Mesothelial cell of epicardium (in vitro differentiated cells): ENCODE measurements at regions not wholly inside any gene's neighbourhood (a gene's known extent, or its start where the extent isn't known, plus 50 kb on each side); places are given as distances from the start of the nearest gene placed in this dataset.

Experiments
- DNase-seq, 2 experiments: peaks; one replicate each; pipeline ENCODE4 v3.0.0; 2021; ENCODE audit warnings: low spot score in 2 of 2; ENCODE audit not compliant: unreplicated experiment in 2 of 2
- H3K27ac Mint-ChIP-seq: 2 replicates; pipeline ENCODE4 v1.8.0; 2021; ENCODE audit warnings: mixed read lengths
- H3K27me3 Mint-ChIP-seq: 2 replicates; pipeline ENCODE4 v1.8.0; 2021; ENCODE audit warnings: low read depth, mixed read lengths
- H3K36me3 Mint-ChIP-seq: 2 replicates; pipeline ENCODE4 v1.8.0; 2021; ENCODE audit warnings: mixed read lengths
- H3K4me1 Mint-ChIP-seq: 2 replicates; pipeline ENCODE4 v1.8.0; 2021; ENCODE audit warnings: mixed read lengths
- H3K4me3 Mint-ChIP-seq: 2 replicates; pipeline ENCODE4 v1.8.0; 2021; ENCODE audit warnings: mild to moderate bottlenecking, moderate library complexity, mixed read lengths
- H3K9me3 Mint-ChIP-seq: 2 replicates; pipeline ENCODE4 v1.8.0; 2021; ENCODE audit warnings: mixed read lengths
- CTCF ChIP-seq: fragments of 200-600 bp; sonication (generic); IDR thresholded peaks from one replicate; pipeline ENCODE4 v1.5.0; 2021; ENCODE audit warnings: antibody characterized with exemption; ENCODE audit not compliant: unreplicated experiment

GRCh38 chr1:106249365-106249764, 807.1 kb upstream of the PRMT6 start:
- Mint-ChIP-seq H3K9me3 (no peaks in the 10 kb centered on the region), H3K4me3 (no peak overlapping the region), H3K27me3 (no peaks in the 10 kb centered on the region), H3K36me3 (no peaks in the 10 kb centered on the region), H3K27ac (no peak overlapping the region), H3K4me1 (no peaks in the 10 kb centered on the region)
- no peak for DNase-seq
- no peak for TF ChIP-seq CTCF

GRCh38 chr1:106249810-106250209, 806.7 kb upstream of the PRMT6 start:
- TF ChIP-seq CTCF: no peak
- no peaks in the 10 kb centered on the region for H3K36me3 Mint-ChIP-seq
- no peaks in the 10 kb centered on the region for H3K9me3 Mint-ChIP-seq
- H3K27me3 Mint-ChIP-seq: no peaks in the 10 kb centered on the region
- H3K27ac Mint-ChIP-seq: no peak overlapping the region
- H3K4me1 Mint-ChIP-seq: no peaks in the 10 kb centered on the region
- no peak overlapping the region for H3K4me3 Mint-ChIP-seq
- no peak for DNase-seq

- Mint-ChIP-seq H3K4me3 (no peak overlapping the region), H3K36me3 (no peaks in the 10 kb centered on the region), H3K27me3 (no peaks in the 10 kb centered on the region), H3K27ac (no peak overlapping the region), H3K9me3 (peaks cover 18% of the 10 kb centered on the region), H3K4me1 (no peaks in the 10 kb centered on the region)
- no peak for TF ChIP-seq CTCF
- DNase-seq: no peak
These were observed 801.7 kb upstream of the PRMT6 start for GRCh38 chr1:106254748-106255147.

GRCh38 chr1:106266786-106267185, 789.7 kb upstream of the PRMT6 start:
- no peak overlapping the region for H3K27ac Mint-ChIP-seq
- H3K4me3 Mint-ChIP-seq: no peak overlapping the region
- no peak for TF ChIP-seq CTCF
- no peaks in the 10 kb centered on the region for H3K27me3 Mint-ChIP-seq
- DNase-seq: no peak
- peaks cover 24% of the 10 kb centered on the region for H3K9me3 Mint-ChIP-seq
- H3K36me3 Mint-ChIP-seq: no peaks in the 10 kb centered on the region
- no peaks in the 10 kb centered on the region for H3K4me1 Mint-ChIP-seq

- no peak overlapping the region for H3K27ac Mint-ChIP-seq
- no peak for TF ChIP-seq CTCF
- no peak for DNase-seq
These were observed 788.4 kb upstream of the PRMT6 start for GRCh38 chr1:106268070-106268469.

GRCh38 chr1:106276871-106277270, 779.6 kb upstream of the PRMT6 start:
- peaks cover 5% of the 10 kb centered on the region for H3K9me3 Mint-ChIP-seq
- no peak for DNase-seq
- H3K27ac Mint-ChIP-seq: no peak overlapping the region
- H3K4me1 Mint-ChIP-seq: no peaks in the 10 kb centered on the region
- no peaks in the 10 kb centered on the region for H3K36me3 Mint-ChIP-seq
- H3K27me3 Mint-ChIP-seq: no peaks in the 10 kb centered on the region
- no peak for TF ChIP-seq CTCF
- H3K4me3 Mint-ChIP-seq: no peak overlapping the region

More at GRCh38 chr1:106268070-106268469, 788.4 kb upstream of the PRMT6 start:
- Mint-ChIP-seq H3K36me3 (no peaks in the 10 kb centered on the region), H3K4me1 (no peaks in the 10 kb centered on the region), H3K27me3 (no peaks in the 10 kb centered on the region), H3K4me3 (no peak overlapping the region), H3K9me3 (peaks cover 19% of the 10 kb centered on the region)
